GM19240 (cell line): ENCODE measurements at regions not wholly inside any gene's neighbourhood (a gene's known extent, or its start where the extent isn't known, plus 50 kb on each side); places are given as distances from the start of the nearest gene placed in this dataset.

ENCODE experiments used
- DNase-seq: peaks from one replicate; pipeline ENCODE4 v3.0.0; 2011; ENCODE audit warnings: low spot score; ENCODE audit not compliant: insufficient read length

GRCh38 chr4:96097040-96097607, 257.2 kb downstream of the PDHA2 start:
- no peak for DNase-seq

- DNase-seq = no peak
Measured at GRCh38 chr4:96097693-96098092, 257.8 kb downstream of the PDHA2 start.

GRCh38 chr4:96099031-96099430, 259.1 kb downstream of the PDHA2 start:
- DNase-seq = no peak

- no peak for DNase-seq
Measured at GRCh38 chr4:96102541-96103026, 262.7 kb downstream of the PDHA2 start.

- DNase-seq = no peak
Measured at GRCh38 chr4:96103086-96103485, 263.2 kb downstream of the PDHA2 start.

GRCh38 chr4:96108146-96108545, 268.3 kb downstream of the PDHA2 start:
- no peak for DNase-seq

GRCh38 chr4:96112631-96113030, 272.7 kb downstream of the PDHA2 start:
- no peak for DNase-seq

GRCh38 chr4:96120206-96120605, 280.3 kb downstream of the PDHA2 start:
- DNase-seq = no peak

GRCh38 chr4:96126227-96126626, 286.3 kb downstream of the PDHA2 start:
- DNase-seq = no peak

GRCh38 chr4:96131186-96131585, 291.3 kb downstream of the PDHA2 start:
- no peak for DNase-seq

- DNase-seq = no peak
Measured at GRCh38 chr4:96134806-96135205, 294.9 kb downstream of the PDHA2 start.

GRCh38 chr4:96136056-96136455, 296.2 kb downstream of the PDHA2 start:
- no peak for DNase-seq

- no peak for DNase-seq
Measured at GRCh38 chr4:96139251-96139929, 299.5 kb downstream of the PDHA2 start.

GRCh38 chr4:96145601-96146000, 305.7 kb downstream of the PDHA2 start:
- DNase-seq = no peak

GRCh38 chr4:96146686-96147085, 306.8 kb downstream of the PDHA2 start:
- DNase-seq = no peak

- DNase-seq = no peak
Measured at GRCh38 chr4:96149894-96150293, 310.0 kb downstream of the PDHA2 start.

- DNase-seq = no peak
Measured at GRCh38 chr4:96150466-96150865, 310.6 kb downstream of the PDHA2 start.

- no peak for DNase-seq
Measured at GRCh38 chr4:96152824-96153223, 312.9 kb downstream of the PDHA2 start.

- DNase-seq = no peak
Measured at GRCh38 chr4:96154676-96155075, 314.8 kb downstream of the PDHA2 start.

GRCh38 chr4:96162636-96163035, 322.7 kb downstream of the PDHA2 start:
- no peak for DNase-seq

- DNase-seq = no peak
Measured at GRCh38 chr4:96164814-96165351, 325.0 kb downstream of the PDHA2 start.

- no peak for DNase-seq
Measured at GRCh38 chr4:96166806-96167205, 326.9 kb downstream of the PDHA2 start.

GRCh38 chr4:96170198-96170597, 330.3 kb downstream of the PDHA2 start:
- DNase-seq = no peak
